GM18870 (cell line): ENCODE measurements at regions not wholly inside any gene's neighbourhood (a gene's known extent, or its start where the extent isn't known, plus 50 kb on each side); places are given as distances from the start of the nearest gene placed in this dataset.
"Not testable (repeated sequence)": the region's sequence is repeated elsewhere in the genome, so short reads cannot be mapped to it uniquely, and the experiment has no call there.

Experiments
- ATAC-seq: cut with Tn5 transposase; IDR thresholded peaks from one replicate; pipeline ENCODE4 v1.9.1; 2021; ENCODE audit warnings: moderate library complexity; ENCODE audit not compliant: unreplicated experiment

- no peak for ATAC-seq
Measured at GRCh38 chr13:50464349-50465251, 378.9 kb downstream of the DLEU7 start.

DNA sequence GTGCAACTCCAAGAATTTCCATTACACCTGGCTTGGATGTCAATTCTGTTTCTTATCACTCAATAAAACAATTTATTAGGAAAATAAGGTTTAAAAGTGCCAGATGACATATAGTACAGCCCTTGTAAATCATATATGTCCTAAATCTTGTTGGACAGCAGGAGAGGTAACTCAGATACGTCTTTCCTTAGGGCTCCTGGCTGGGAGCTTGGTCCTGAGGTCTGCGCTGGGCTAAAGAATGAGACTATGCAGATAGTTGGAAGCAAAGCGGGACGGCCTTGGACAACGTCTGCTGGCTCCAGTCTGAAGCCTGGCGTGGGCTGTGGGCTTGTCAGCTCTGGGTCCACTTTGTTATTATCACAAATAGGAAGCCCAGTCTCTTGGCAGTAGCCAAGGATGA is 377.0 kb downstream of the DLEU7 start:
- no peak for ATAC-seq

- ATAC-seq = no peak
Measured at GRCh38 chr13:50467156-50468110, 376.1 kb downstream of the DLEU7 start.

DNA sequence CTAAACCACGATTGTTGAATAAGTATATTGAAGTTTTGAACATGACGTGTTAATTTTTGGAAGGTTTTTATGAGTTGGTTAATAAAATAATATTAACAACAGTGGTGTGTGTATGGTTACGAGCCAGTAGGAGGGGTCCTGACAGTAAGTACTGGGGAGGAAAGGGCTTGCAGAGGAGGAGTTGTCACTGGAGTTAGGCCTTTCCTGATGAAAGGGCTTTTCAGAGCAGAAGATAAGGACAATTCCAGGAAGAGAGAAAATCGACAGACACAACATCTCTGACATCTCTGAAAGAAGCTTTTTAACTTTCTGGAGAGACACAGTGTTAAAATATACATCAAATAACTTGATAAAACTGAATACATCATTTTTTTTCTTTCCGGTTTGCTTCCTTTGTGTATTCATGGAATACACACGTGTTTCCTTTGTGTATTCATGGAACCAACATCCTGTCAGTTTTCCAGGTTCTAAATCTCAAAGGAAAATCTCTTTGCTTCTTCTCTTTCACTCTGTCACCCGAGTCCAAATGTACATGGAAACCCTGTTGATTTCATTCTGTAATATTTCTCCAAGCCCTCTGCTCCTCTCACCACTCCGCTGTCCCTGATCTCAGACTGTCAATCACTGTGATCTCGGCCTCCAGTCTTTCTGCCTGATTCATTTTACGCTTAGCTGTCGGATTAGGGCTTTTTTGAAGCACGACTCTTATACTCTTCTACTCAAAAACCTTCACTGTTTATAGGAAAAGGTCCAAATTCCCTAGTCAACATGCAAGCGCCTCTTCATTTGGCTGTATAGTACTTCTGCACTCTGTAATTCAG is 374.4 kb downstream of the DLEU7 start:
- ATAC-seq = no peak

DNA sequence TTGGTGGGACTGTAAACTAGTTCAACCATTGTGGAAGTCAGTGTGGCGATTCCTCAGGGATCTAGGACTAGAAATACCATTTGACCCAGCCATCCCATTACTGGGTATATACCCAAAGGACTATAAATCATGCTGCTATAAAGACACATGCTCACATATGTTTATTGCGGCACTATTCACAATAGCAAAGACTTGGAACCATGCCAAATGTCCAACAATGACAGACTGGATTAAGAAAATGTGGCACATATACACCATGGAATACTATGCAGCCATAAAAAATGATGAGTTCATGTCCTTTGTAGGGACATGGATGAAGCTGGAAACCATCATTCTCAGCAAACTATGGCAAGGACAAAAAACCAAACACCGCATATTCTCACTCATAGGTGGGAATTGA is 370.4 kb downstream of the DLEU7 start:
- not testable (repeated sequence) for ATAC-seq

- no peak for ATAC-seq
Measured at GRCh38 chr13:50474088-50474662, 369.3 kb downstream of the DLEU7 start.

DNA sequence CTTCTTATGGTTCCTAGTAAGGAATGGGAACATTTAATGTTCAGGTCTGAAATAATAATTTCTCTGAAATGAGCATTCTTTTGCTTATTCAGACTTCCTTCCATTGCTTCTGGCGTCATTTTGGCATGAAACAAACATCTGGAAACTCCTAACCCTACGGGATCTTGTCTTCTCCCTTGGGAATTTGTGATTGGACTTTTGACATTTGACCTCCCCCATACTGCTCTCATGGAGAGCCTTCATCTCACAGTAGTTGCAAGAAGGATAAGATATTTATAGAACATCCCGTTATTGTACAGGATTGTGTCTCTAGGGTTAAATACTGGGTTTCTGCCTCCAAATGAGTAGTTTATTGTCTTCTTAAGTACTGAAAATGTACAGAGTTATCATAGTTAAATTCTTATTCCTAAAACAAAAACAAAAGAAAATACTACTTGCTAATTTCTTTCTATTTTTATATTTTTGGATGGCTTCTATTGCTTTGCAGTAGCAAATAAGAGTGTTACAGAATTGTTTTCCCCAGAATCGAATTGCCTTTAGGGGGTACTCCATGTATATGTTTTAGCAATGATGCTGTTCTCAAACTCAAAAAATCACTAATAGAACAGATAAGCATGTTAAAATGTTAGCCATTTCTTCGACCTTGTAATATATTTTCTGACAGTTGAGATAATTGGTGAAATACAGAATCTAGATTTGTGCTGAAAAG is 366.8 kb downstream of the DLEU7 start:
- ATAC-seq = no peak

GRCh38 chr13:50481936-50482335 is 361.6 kb downstream of the DLEU7 start:
- ATAC-seq = no peak

- no peak for ATAC-seq
Measured at GRCh38 chr13:50483416-50483815, 360.1 kb downstream of the DLEU7 start.

- no peak for ATAC-seq
Measured at GRCh38 chr13:50484472-50485113, 358.9 kb downstream of the DLEU7 start.

- no peak for ATAC-seq
Measured at GRCh38 chr13:50485979-50486935, 357.2 kb downstream of the DLEU7 start.

GRCh38 chr13:50493683-50494082 is 349.8 kb downstream of the DLEU7 start:
- no peak for ATAC-seq

- ATAC-seq = no peak
Measured at GRCh38 chr13:50494138-50494537, 349.4 kb downstream of the DLEU7 start.

DNA sequence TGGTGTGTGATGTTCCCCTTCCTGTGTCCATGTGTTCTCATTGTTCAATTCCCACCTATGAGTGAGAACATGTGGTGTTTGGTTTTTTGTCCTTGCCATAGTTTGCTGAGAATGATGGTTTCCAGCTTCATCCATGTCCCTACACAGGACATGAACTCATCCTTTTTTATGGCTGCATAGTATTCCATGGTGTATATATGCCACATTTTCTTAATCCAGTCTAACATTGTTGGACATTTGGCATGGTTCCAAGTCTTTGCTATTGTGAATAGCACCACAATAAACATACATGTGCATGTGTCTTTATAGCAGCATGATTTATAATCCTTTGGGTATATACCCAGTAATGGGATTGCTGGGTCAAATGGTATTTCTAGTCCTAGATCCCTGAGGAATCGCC is 340.3 kb downstream of the DLEU7 start:
- not testable (repeated sequence) for ATAC-seq

DNA sequence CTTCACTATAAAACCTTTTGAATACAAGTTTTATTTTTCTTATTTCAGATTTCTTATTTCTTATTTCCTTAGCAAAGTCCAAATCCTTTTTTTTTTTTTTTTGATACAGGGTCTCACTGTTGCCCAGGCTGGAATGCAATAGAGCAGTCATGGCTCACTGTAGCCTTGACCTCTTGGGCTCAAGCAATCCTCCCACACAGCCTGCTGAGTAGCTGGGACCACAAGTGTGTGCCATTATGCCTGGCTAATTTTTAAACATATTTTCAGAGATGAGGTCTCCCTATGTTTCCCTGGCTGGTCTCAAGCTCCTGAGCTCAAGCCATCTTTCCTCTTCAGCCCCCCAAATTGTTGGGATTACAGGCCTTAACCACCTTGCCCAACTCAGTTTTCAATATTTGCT is 334.3 kb downstream of the DLEU7 start:
- no peak for ATAC-seq

DNA sequence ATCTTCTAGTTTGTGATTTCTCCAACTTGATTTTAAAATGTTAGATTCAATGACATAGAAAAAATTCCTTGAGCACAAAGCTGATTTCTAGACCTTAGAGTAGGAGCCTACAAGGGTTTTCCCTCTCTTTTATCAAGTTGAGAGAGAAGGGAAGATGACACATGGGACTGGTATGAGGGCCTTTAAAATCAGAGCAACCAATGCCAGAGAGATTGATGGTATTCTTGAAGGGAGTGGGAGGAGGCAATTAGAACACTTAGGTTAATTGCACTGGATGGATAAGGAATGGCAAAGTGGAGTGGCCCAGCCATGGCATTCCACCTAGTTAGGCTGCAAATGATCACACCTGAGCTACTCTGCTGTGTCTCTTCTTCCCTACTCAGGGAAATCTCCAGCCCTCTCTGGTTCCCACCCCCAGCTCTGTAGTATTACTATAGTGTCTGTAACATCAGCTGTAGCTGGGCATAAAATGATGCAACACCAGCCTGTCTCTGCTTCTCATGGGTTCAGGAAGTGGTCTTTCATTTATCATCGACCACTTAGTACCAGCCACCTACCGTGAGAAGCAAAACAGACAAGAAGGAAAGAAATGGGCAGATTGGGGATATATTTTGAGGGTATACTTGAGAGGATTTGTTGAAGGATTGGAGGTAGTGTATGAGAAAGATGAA is 333.6 kb downstream of the DLEU7 start:
- ATAC-seq = no peak

GRCh38 chr13:50510885-50511545 is 332.5 kb downstream of the DLEU7 start:
- not testable (repeated sequence) for ATAC-seq
